ENCODE measurements at regions not wholly inside any gene's neighbourhood (a gene's known extent, or its start where the extent isn't known, plus 50 kb on each side); places are given as distances from the start of the nearest gene placed in this dataset.

DNA sequence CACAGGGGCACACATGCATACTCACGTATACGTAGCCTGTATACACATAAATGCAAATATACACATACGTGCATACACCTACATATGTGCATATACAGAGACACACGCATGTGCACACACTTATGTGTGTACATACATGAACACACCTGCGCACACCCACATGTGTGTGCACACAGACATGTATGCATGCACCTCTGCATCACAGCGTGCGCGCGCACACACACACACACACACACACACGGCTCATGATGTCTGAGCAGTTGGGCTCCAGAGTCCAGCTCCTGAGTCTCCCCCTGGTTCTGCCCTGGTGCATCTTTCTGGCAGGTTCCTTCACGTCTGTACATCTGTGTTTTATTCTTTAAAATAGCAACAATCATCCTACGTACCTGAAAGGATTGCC lies 600.5 kb downstream of the NPHP4 start:
- TF ChIP-seq EZH2phosphoT487 (IDR thresholded peaks at IDR 0.05; ENCODE audit: borderline replicate concordance, low read length): no peak
- TF ChIP-seq, protein P1, sequence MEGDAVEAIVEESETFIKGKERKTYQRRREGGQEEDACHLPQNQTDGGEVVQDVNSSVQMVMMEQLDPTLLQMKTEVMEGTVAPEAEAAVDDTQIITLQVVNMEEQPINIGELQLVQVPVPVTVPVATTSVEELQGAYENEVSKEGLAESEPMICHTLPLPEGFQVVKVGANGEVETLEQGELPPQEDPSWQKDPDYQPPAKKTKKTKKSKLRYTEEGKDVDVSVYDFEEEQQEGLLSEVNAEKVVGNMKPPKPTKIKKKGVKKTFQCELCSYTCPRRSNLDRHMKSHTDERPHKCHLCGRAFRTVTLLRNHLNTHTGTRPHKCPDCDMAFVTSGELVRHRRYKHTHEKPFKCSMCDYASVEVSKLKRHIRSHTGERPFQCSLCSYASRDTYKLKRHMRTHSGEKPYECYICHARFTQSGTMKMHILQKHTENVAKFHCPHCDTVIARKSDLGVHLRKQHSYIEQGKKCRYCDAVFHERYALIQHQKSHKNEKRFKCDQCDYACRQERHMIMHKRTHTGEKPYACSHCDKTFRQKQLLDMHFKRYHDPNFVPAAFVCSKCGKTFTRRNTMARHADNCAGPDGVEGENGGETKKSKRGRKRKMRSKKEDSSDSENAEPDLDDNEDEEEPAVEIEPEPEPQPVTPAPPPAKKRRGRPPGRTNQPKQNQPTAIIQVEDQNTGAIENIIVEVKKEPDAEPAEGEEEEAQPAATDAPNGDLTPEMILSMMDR (IDR thresholded peaks at IDR 0.05; ENCODE audit: low read depth, low read length, poor library complexity, severe bottlenecking): no peak
- Histone ChIP-seq H3K4me2 (ENCODE audit: low read length) (no peak overlapping the region), H3F3A (ENCODE audit: control insufficient read depth, insufficient read depth) (no peaks in the 10 kb centered on the region), H3K36me3 (ENCODE audit: control insufficient read depth, low read length) (no peaks in the 10 kb centered on the region), H3K9me3 (ENCODE audit: control insufficient read depth, insufficient read depth, low read length) (peaks cover 2% of the 10 kb centered on the region; the same call in 1 of the 2 replicates), H3K4me3 (ENCODE audit: low read length) (no peak overlapping the region), H4K20me1 (ENCODE audit: control insufficient read depth, insufficient read depth, low read depth, low read length) (no peaks in the 10 kb centered on the region), H3K9me2 (replicated peaks; ENCODE audit: control insufficient read depth, low read length) (no peaks in the 10 kb centered on the region), H3K79me2 (ENCODE audit: control insufficient read depth, low read length) (no peaks in the 10 kb centered on the region), H3K27ac (ENCODE audit: low read depth, low read length) (no peak overlapping the region), H3K4me1 (ENCODE audit: control insufficient read depth, low read length) (no peaks in the 10 kb centered on the region), H3K27me3 (ENCODE audit: control insufficient read depth, low read length) (no peaks in the 10 kb centered on the region)

DNA sequence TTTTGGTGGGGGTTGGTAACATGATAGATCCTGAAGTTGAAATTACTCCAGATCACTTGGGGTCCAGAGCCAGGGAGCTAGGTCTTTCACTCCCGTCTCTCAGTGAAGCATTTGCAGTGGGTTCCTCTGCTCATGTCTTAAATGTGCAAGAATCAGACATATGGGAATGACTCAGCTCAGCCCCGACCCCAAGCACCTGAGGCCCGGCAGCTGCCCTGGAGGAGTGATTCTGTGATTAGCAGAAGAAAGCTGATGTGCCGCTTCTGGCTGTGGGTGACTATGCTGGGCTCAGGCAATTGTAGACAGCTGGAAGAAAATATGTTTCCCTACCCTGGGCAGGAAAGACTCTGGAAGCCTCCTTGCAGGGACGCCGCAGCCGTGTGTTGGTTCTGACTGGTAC lies 601.7 kb downstream of the NPHP4 start:
- TF ChIP-seq, protein P1 (IDR thresholded peaks at IDR 0.05; ENCODE audit: low read depth, low read length, poor library complexity, severe bottlenecking): no peak
- TF ChIP-seq EZH2phosphoT487 (IDR thresholded peaks at IDR 0.05; ENCODE audit: borderline replicate concordance, low read length): no peak
- Histone ChIP-seq H3K27ac (ENCODE audit: low read depth, low read length) (no peak overlapping the region), H4K20me1 (ENCODE audit: control insufficient read depth, insufficient read depth, low read depth, low read length) (no peaks in the 10 kb centered on the region), H3K79me2 (ENCODE audit: control insufficient read depth, low read length) (no peaks in the 10 kb centered on the region), H3K27me3 (ENCODE audit: control insufficient read depth, low read length) (no peaks in the 10 kb centered on the region), H3F3A (ENCODE audit: control insufficient read depth, insufficient read depth) (no peaks in the 10 kb centered on the region), H3K4me1 (ENCODE audit: control insufficient read depth, low read length) (no peaks in the 10 kb centered on the region), H3K4me3 (ENCODE audit: low read length) (no peak overlapping the region), H3K4me2 (ENCODE audit: low read length) (no peak overlapping the region), H3K9me2 (replicated peaks; ENCODE audit: control insufficient read depth, low read length) (no peaks in the 10 kb centered on the region), H3K9me3 (ENCODE audit: control insufficient read depth, insufficient read depth, low read length) (peaks cover 7% of the 10 kb centered on the region; the same call in 1 of the 2 replicates), H3K36me3 (ENCODE audit: control insufficient read depth, low read length) (no peaks in the 10 kb centered on the region)

DNA sequence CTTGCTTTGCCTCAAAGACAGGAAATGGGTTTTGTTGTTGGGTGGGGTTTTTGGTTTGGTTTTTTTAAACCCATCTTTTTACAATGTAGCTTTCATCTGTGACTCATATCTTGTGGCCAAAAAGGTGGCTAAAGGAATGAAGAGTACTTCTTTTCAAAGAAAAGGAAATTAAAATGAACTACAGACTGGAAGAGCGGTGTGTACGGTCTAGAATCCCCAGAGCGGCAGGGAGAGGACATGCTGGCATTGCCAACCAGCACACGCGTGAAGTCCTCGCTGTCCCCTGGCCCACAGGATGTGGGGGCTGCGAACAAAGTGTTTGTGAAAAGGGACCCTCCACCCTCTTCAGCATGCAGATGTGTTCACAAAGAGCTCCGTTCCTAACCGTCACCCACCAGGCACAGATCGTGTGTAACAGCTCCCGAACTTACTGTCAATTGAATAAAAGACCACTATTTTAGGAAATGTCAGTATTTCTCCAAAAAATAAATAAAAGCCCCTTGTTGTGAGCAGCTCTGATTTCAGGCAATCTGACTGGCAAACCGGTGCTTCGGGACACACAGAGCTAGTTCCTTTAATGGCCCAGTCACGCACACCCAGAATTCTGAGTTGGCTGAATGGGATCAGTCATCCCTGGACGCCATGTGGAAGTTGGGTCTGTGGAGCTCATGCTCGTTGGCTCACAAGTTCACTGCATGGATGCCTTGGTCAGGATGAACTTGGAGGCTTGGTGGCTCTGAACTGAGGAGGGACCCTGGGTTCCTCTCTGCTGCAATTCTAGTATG lies 602.9 kb downstream of the NPHP4 start:
- Histone ChIP-seq H3K4me1 (ENCODE audit: control insufficient read depth, low read length) (no peaks in the 10 kb centered on the region), H3K27me3 (ENCODE audit: control insufficient read depth, low read length) (no peaks in the 10 kb centered on the region), H3K9me3 (ENCODE audit: control insufficient read depth, insufficient read depth, low read length) (peaks cover 7% of the 10 kb centered on the region; the same call in 1 of the 2 replicates), H3K27ac (ENCODE audit: low read depth, low read length) (no peak overlapping the region), H3K4me3 (ENCODE audit: low read length) (no peak overlapping the region), H3K79me2 (ENCODE audit: control insufficient read depth, low read length) (no peaks in the 10 kb centered on the region), H3F3A (ENCODE audit: control insufficient read depth, insufficient read depth) (no peaks in the 10 kb centered on the region), H3K4me2 (ENCODE audit: low read length) (no peak overlapping the region), H4K20me1 (ENCODE audit: control insufficient read depth, insufficient read depth, low read depth, low read length) (no peaks in the 10 kb centered on the region), H3K9me2 (replicated peaks; ENCODE audit: control insufficient read depth, low read length) (no peaks in the 10 kb centered on the region), H3K36me3 (ENCODE audit: control insufficient read depth, low read length) (no peaks in the 10 kb centered on the region)
- TF ChIP-seq, protein P1 (IDR thresholded peaks at IDR 0.05; ENCODE audit: low read depth, low read length, poor library complexity, severe bottlenecking): no peak
- TF ChIP-seq EZH2phosphoT487 (IDR thresholded peaks at IDR 0.05; ENCODE audit: borderline replicate concordance, low read length): no peak

All from DOHH2 (cell line).